Muscle of arm (tissue), 1 donor: ENCODE measurements at regions not wholly inside any gene's neighbourhood (a gene's known extent, or its start where the extent isn't known, plus 50 kb on each side); places are given as distances from the start of the nearest gene placed in this dataset.

Source experiments
- DNase-seq: peaks from one replicate; pipeline ENCODE4 v3.0.0-alpha.2; 2013

GRCh38 chr2:176647325-176648165 lies 378.3 kb downstream of the MTX2 start:
- DNase-seq = no peak

- DNase-seq = no peak
Measured at GRCh38 chr2:176648700-176649297, 379.6 kb downstream of the MTX2 start.

GRCh38 chr2:176650104-176650837 lies 381.0 kb downstream of the MTX2 start:
- DNase-seq = no peak

GRCh38 chr2:176650838-176651555 lies 381.8 kb downstream of the MTX2 start:
- no peak for DNase-seq

- DNase-seq = peak; percentile 59
Measured at GRCh38 chr2:176652300-176653182, 383.3 kb downstream of the MTX2 start.

- no peak for DNase-seq
Measured at GRCh38 chr2:176653479-176654443, 384.5 kb downstream of the MTX2 start.

GRCh38 chr2:176656038-176656775 lies 387.0 kb downstream of the MTX2 start:
- no peak for DNase-seq

- no peak for DNase-seq
Measured at GRCh38 chr2:176656776-176657140, 387.5 kb downstream of the MTX2 start.

- DNase-seq = no peak
Measured at GRCh38 chr2:176657393-176657792, 388.2 kb downstream of the MTX2 start.

- DNase-seq = no peak
Measured at GRCh38 chr2:176658708-176659107, 389.5 kb downstream of the MTX2 start.

- DNase-seq = no peak
Measured at GRCh38 chr2:176662753-176663152, 393.5 kb downstream of the MTX2 start.

- no peak for DNase-seq
Measured at GRCh38 chr2:176664478-176664877, 395.2 kb downstream of the MTX2 start.

- DNase-seq = no peak
Measured at GRCh38 chr2:176665086-176665485, 395.8 kb downstream of the MTX2 start.

- DNase-seq = peak; percentile 47
Measured at GRCh38 chr2:176668912-176669311, 399.7 kb downstream of the MTX2 start.

GRCh38 chr2:176669398-176670174 lies 400.3 kb downstream of the MTX2 start:
- no peak for DNase-seq

GRCh38 chr2:176675271-176675949 lies 406.2 kb downstream of the MTX2 start:
- no peak for DNase-seq

- DNase-seq = no peak
Measured at GRCh38 chr2:176677746-176678265, 408.6 kb downstream of the MTX2 start.
